Loucy (cell line): ENCODE measurements at regions not wholly inside any gene's neighbourhood (a gene's known extent, or its start where the extent isn't known, plus 50 kb on each side); places are given as distances from the start of the nearest gene placed in this dataset.

Experiments used
- H2AFZ ChIP-seq: fragments of 200-600 bp; sonication (generic); 2 replicates; pipeline ENCODE4 v1.6.0; 2016; ENCODE audit warnings: antibody characterized with exemption, mild to moderate bottlenecking, low read length, moderate library complexity
- H3F3A ChIP-seq: fragments of 200-600 bp; 2 replicates; pipeline ENCODE4 v1.6.0; 2016; ENCODE audit warnings: antibody characterized with exemption, low read depth, mild to moderate bottlenecking
- H3K27me3 ChIP-seq: fragments of 200-600 bp; sonication (generic); 2 replicates; pipeline ENCODE4 v1.6.1; 2014; ENCODE audit warnings: low read length, mild to moderate bottlenecking; ENCODE audit not compliant: insufficient read depth, poor library complexity, severe bottlenecking
- H3K36me3 ChIP-seq: fragments of 200-600 bp; sonication (generic); 2 replicates; pipeline ENCODE4 v1.6.1; 2016; ENCODE audit warnings: low read length; ENCODE audit not compliant: insufficient read depth
- H3K4me1 ChIP-seq: fragments of 200-600 bp; sonication (generic); 2 replicates; pipeline ENCODE4 v1.5.1; 2014; ENCODE audit warnings: low read length, mild to moderate bottlenecking; ENCODE audit not compliant: insufficient read depth, poor library complexity, severe bottlenecking
- H3K4me2 ChIP-seq: fragments of 200-600 bp; sonication (generic); 2 replicates; pipeline ENCODE4 v1.6.0; 2014; ENCODE audit warnings: antibody characterized with exemption, low read length, low read depth, mild to moderate bottlenecking; ENCODE audit not compliant: poor library complexity, severe bottlenecking
- H3K4me3 ChIP-seq: fragments of 200-600 bp; sonication (generic); 2 replicates; pipeline ENCODE4 v1.5.1; 2014; ENCODE audit warnings: low read length, mild to moderate bottlenecking, mixed read lengths; ENCODE audit not compliant: poor library complexity, severe bottlenecking
- H3K79me2 ChIP-seq: fragments of 200-600 bp; sonication (generic); 2 replicates; pipeline ENCODE4 v1.6.1; 2014; ENCODE audit warnings: low read length; ENCODE audit not compliant: insufficient read depth
- H3K9ac ChIP-seq: fragments of 200-600 bp; sonication (generic); 2 replicates; pipeline ENCODE4 v1.6.0; 2014; ENCODE audit warnings: mild to moderate bottlenecking, low read depth, low read length, moderate library complexity; ENCODE audit not compliant: poor library complexity, severe bottlenecking
- H3K9me2 ChIP-seq: fragments of 200-600 bp; sonication (generic); replicated peaks from 2 replicates; pipeline ENCODE4 v1.6.1; 2016; ENCODE audit warnings: low read depth, low read length, mixed read lengths
- H3K9me3 ChIP-seq: fragments of 200-600 bp; sonication (generic); 2 replicates; pipeline ENCODE4 v1.6.1; 2014; ENCODE audit warnings: mild to moderate bottlenecking, antibody characterized with exemption, low read length, low read depth; ENCODE audit not compliant: insufficient read depth
- H4K20me1 ChIP-seq: fragments of 200-600 bp; sonication (generic); 2 replicates; pipeline ENCODE4 v1.6.0; 2014; ENCODE audit warnings: antibody characterized with exemption, low read length, mild to moderate bottlenecking; ENCODE audit not compliant: insufficient read depth, poor library complexity, severe bottlenecking
- CTCF ChIP-seq: fragments of 200-600 bp; sonication (generic); conservative IDR thresholded peaks from 2 replicates; pipeline ENCODE4 v1.5.1; 2014; ENCODE audit warnings: mild to moderate bottlenecking, antibody characterized with exemption, low read length
- EZH2phosphoT487 ChIP-seq: fragments of 200-600 bp; IDR thresholded peaks from 2 replicates; pipeline ENCODE4 v1.6.1; 2018; ENCODE audit warnings: antibody characterized with exemption, mild to moderate bottlenecking, moderate library complexity, borderline replicate concordance

GRCh38 chr5:158590746-158591300 lies 508.9 kb downstream of the EBF1 start:
- no peaks in the 10 kb centered on the region for H3K9me3 ChIP-seq
- no peaks in the 10 kb centered on the region for H4K20me1 ChIP-seq
- H3K36me3 ChIP-seq = no peaks in the 10 kb centered on the region
- peak overlapping the region; percentile 30 for H3K4me2 ChIP-seq
- no peaks in the 10 kb centered on the region for H3F3A ChIP-seq
- no peak overlapping the region for H3K9ac ChIP-seq
- H3K79me2 ChIP-seq = no peaks in the 10 kb centered on the region
- H3K9me2 ChIP-seq = no peaks in the 10 kb centered on the region
- no peaks in the 10 kb centered on the region for H3K27me3 ChIP-seq
- no peak overlapping the region for H3K4me3 ChIP-seq
- TF ChIP-seq CTCF (no peak), EZH2phosphoT487 (no peak)
- H2AFZ ChIP-seq = no peak overlapping the region
- H3K4me1 ChIP-seq = peaks cover 28% of the 10 kb centered on the region

GRCh38 chr5:158589939-158590338 lies 509.8 kb downstream of the EBF1 start:
- Histone ChIP-seq H3K4me1 (peaks cover 28% of the 10 kb centered on the region), H3K27me3 (no peaks in the 10 kb centered on the region), H3K9ac (no peak overlapping the region), H4K20me1 (no peaks in the 10 kb centered on the region), H3K79me2 (no peaks in the 10 kb centered on the region), H3K9me3 (0 out of 2 replicates have a peak, but pooled peaks cover 3% of the 10 kb centered on the region), H2AFZ (no peak overlapping the region), H3K9me2 (no peaks in the 10 kb centered on the region), H3F3A (no peaks in the 10 kb centered on the region), H3K4me2 (peak overlapping the region; percentile 51), H3K36me3 (no peaks in the 10 kb centered on the region), H3K4me3 (no peak overlapping the region)
- TF ChIP-seq CTCF (no peak), EZH2phosphoT487 (peak; percentile 78)

- peak overlapping the region; percentile 51 for H3K4me2 ChIP-seq
- H3K4me3 ChIP-seq = no peak overlapping the region
- no peak overlapping the region for H2AFZ ChIP-seq
- no peaks in the 10 kb centered on the region for H4K20me1 ChIP-seq
- peaks cover 25% of the 10 kb centered on the region for H3K4me1 ChIP-seq
- H3F3A ChIP-seq = no peaks in the 10 kb centered on the region
- 0 out of 2 replicates have a peak, but pooled peaks cover 3% of the 10 kb centered on the region for H3K9me3 ChIP-seq
- H3K9ac ChIP-seq = no peak overlapping the region
- no peaks in the 10 kb centered on the region for H3K9me2 ChIP-seq
- no peak for TF ChIP-seq CTCF
- TF ChIP-seq EZH2phosphoT487 = no peak
- H3K36me3 ChIP-seq = no peaks in the 10 kb centered on the region
- H3K27me3 ChIP-seq = no peaks in the 10 kb centered on the region
- no peaks in the 10 kb centered on the region for H3K79me2 ChIP-seq
Observed at GRCh38 chr5:158588617-158589016, 511.1 kb downstream of the EBF1 start.
